Ishikawa (cell line): ENCODE measurements at regions not wholly inside any gene's neighbourhood (a gene's known extent, or its start where the extent isn't known, plus 50 kb on each side); places are given as distances from the start of the nearest gene placed in this dataset.
A peak's percentile ranks its signal among the peaks of the same experiment; 100 is the strongest.

Experiments
- CEBPB ChIP-seq: IDR thresholded peaks from 2 replicates; pipeline ENCODE4 v1.6.1; 2012
- CREB1 ChIP-seq: IDR thresholded peaks from 2 replicates; pipeline ENCODE4 v1.6.1; 2012; ENCODE audit warnings: low read depth
- EGR1 ChIP-seq: IDR thresholded peaks from 2 replicates; pipeline ENCODE4 v1.6.1; 2012
- EP300 ChIP-seq: IDR thresholded peaks from 2 replicates; pipeline ENCODE4 v1.6.1; 2012; ENCODE audit warnings: borderline replicate concordance
- FOXM1 ChIP-seq: IDR thresholded peaks from 2 replicates; pipeline ENCODE4 v1.6.1; 2012; ENCODE audit warnings: low read depth, borderline replicate concordance
- MAX ChIP-seq: IDR thresholded peaks from 2 replicates; pipeline ENCODE4 v1.6.1; 2012
- NFIC ChIP-seq: IDR thresholded peaks from 2 replicates; pipeline ENCODE4 v1.6.1; 2012
- RAD21 ChIP-seq: IDR thresholded peaks from 2 replicates; pipeline ENCODE4 v1.6.1; 2012; ENCODE audit warnings: low read depth
- REST ChIP-seq: IDR thresholded peaks from 2 replicates; pipeline ENCODE4 v1.6.1; 2012; ENCODE audit warnings: low read depth, mild to moderate bottlenecking
- TAF1 ChIP-seq: IDR thresholded peaks from 2 replicates; pipeline ENCODE4 v1.6.1; 2012; ENCODE audit warnings: low read depth, mild to moderate bottlenecking
- TCF12 ChIP-seq: IDR thresholded peaks from 2 replicates; pipeline ENCODE4 v1.6.1; 2012; ENCODE audit warnings: low read depth
- TEAD4 ChIP-seq: IDR thresholded peaks from 2 replicates; pipeline ENCODE4 v1.6.1; 2012
- USF1 ChIP-seq: IDR thresholded peaks from 2 replicates; pipeline ENCODE4 v1.6.1; 2012
- YY1 ChIP-seq: IDR thresholded peaks from 2 replicates; pipeline ENCODE4 v1.6.1; 2012; ENCODE audit warnings: low read depth
- ZBTB7A ChIP-seq: IDR thresholded peaks from 2 replicates; pipeline ENCODE4 v1.6.1; 2012; ENCODE audit warnings: low read depth

DNA sequence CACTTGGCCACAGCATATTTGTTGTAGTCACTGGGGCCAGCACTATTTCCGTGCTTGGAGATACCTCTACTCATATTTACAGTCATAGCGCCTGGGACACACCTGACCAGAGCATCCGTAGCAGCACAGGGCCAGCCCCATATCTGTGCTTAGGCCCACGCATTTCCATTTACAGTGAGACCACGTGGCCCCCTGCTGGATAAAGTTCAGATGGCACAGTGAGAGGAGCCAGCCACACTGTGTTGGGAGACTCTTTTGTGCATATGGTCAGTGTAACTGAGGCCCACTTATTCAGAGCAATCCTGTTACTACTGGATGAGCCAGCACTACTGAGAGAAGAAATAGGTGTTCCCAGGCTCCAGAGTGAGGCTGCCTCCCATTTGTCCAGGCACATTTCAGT is 455.3 kb downstream of the REEP3 start:
- TF ChIP-seq USF1 (peak; percentile 73), MAX (0 out of 2 replicates have a peak, but pooled peaks have one; percentile 18), NFIC (no peak), RAD21 (peak; percentile 57), TEAD4 (no peak)

DNA sequence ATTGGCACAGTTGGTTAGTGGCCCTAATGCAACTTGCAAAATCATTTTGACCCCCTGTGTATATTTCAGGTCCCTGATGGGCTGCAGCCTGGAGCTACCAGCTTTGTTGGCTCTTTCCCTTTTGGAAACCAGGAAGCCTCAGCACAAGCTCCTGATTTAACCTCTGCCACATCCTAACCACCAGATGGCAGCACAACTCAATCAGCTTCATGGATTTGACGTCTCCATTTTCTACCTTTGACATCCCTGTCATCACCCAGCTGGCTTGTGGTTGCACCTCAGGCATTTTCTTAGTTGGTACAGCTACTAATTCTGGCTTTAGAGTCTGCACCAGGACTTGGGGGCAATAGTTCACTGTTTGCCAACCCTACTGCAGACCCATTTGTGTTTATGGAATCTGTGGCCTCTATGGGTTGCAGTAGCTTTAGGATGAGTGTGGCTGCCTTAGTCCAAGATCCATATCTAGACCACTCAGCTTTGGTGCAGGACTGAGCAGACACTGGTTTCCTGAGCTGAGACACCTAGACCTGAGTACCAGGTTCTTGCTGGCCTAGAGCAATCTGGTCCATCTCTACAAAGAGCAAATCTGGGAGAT is 456.2 kb downstream of the REEP3 start:
- peak; percentile 44 for TF ChIP-seq RAD21
- TF ChIP-seq NFIC, result no peak

DNA sequence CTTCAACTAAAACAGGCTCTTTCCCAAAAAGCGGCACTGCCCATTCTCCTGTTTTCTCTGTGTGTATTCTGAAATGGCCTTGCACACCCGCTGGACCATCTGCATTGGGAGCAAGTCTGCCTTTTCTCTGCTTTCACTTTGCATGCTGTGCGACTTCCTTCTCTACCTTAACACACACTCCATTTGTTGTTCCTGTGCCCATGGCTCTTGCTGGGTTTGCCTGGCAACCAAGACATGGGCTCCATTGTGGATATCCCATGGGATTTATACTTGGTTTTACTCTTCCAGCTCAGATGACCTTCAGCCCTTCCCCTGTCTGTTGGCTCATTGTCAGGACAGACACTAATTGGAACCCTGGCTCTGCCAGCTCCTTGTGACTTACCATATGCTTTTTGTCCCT is 465.3 kb downstream of the REEP3 start:
- TF ChIP-seq REST (no peak), EGR1 (no peak)

- TF ChIP-seq EGR1 (no peak), ZBTB7A (no peak), RAD21 (no peak), USF1 (no peak), EP300 (no peak), CEBPB (no peak), TEAD4 (no peak), FOXM1 (no peak)
Measured at GRCh38 chr10:63987212-63987611, 466.0 kb downstream of the REEP3 start.

DNA sequence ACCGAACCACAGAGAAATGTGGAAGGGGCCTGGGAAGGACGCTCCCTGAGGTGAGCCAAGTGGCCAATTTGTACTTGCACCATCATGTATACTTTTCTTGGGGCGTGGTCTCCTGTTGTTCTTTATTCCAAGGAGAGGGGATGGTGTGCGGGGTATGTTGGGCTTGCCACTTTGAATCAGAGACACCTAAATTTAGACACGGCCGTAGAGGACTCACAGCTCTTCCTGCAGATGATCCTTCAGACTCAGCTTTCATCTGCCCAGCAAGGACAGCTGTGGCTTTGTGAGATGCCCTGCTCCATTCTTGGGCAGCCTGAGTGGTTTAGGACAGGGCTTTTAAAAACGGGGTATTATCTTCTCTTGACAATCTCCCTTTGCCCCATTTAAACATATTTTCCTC is 473.2 kb downstream of the REEP3 start:
- no peak for TF ChIP-seq TEAD4
- TF ChIP-seq EGR1, result no peak
- no peak for TF ChIP-seq ZBTB7A

GRCh38 chr10:64007157-64007556 is 486.0 kb downstream of the REEP3 start:
- TF ChIP-seq EGR1 (no peak), REST (no peak), ZBTB7A (no peak), TAF1 (no peak), RAD21 (no peak), MAX (no peak), YY1 (no peak), TEAD4 (no peak), CREB1 (no peak)

GRCh38 chr10:64010711-64011110 is 489.5 kb downstream of the REEP3 start:
- no peak for TF ChIP-seq FOXM1
- TF ChIP-seq RAD21, result no peak
- no peak for TF ChIP-seq CEBPB
- no peak for TF ChIP-seq CREB1
- no peak for TF ChIP-seq ZBTB7A
- TF ChIP-seq EP300, result no peak
- no peak for TF ChIP-seq EGR1
- TF ChIP-seq TEAD4, result no peak
- no peak for TF ChIP-seq USF1
- TF ChIP-seq MAX, result no peak
- TF ChIP-seq TCF12, result no peak
- no peak for TF ChIP-seq TAF1
